ENCODE measurements at regions not wholly inside any gene's neighbourhood (a gene's known extent, or its start where the extent isn't known, plus 50 kb on each side); places are given as distances from the start of the nearest gene placed in this dataset.
A peak's percentile ranks its signal among the peaks of the same experiment; 100 is the strongest.

GRCh38 chr4:53653484-53654053 is 62.3 kb upstream of the LNX1 start:
- Histone ChIP-seq H3K4me3 (replicated peaks; ENCODE audit: low read depth, low read length) (no peak overlapping the region), H3K36me3 (ENCODE audit: control insufficient read depth, insufficient read depth, low read length) (no peaks in the 10 kb centered on the region), H3K27me3 (replicated peaks; ENCODE audit: control insufficient read depth, insufficient read depth, low read length) (no peaks in the 10 kb centered on the region; the same call in 1 of the 2 replicates)
- peak; percentile 63 for DNase-seq (ENCODE audit: extremely low read depth, insufficient read length)
- TF ChIP-seq, protein P1, sequence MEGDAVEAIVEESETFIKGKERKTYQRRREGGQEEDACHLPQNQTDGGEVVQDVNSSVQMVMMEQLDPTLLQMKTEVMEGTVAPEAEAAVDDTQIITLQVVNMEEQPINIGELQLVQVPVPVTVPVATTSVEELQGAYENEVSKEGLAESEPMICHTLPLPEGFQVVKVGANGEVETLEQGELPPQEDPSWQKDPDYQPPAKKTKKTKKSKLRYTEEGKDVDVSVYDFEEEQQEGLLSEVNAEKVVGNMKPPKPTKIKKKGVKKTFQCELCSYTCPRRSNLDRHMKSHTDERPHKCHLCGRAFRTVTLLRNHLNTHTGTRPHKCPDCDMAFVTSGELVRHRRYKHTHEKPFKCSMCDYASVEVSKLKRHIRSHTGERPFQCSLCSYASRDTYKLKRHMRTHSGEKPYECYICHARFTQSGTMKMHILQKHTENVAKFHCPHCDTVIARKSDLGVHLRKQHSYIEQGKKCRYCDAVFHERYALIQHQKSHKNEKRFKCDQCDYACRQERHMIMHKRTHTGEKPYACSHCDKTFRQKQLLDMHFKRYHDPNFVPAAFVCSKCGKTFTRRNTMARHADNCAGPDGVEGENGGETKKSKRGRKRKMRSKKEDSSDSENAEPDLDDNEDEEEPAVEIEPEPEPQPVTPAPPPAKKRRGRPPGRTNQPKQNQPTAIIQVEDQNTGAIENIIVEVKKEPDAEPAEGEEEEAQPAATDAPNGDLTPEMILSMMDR (IDR thresholded peaks at IDR 0.05; ENCODE audit: insufficient read depth, low read length, poor library complexity, severe bottlenecking) = peak; percentile 15

DNA sequence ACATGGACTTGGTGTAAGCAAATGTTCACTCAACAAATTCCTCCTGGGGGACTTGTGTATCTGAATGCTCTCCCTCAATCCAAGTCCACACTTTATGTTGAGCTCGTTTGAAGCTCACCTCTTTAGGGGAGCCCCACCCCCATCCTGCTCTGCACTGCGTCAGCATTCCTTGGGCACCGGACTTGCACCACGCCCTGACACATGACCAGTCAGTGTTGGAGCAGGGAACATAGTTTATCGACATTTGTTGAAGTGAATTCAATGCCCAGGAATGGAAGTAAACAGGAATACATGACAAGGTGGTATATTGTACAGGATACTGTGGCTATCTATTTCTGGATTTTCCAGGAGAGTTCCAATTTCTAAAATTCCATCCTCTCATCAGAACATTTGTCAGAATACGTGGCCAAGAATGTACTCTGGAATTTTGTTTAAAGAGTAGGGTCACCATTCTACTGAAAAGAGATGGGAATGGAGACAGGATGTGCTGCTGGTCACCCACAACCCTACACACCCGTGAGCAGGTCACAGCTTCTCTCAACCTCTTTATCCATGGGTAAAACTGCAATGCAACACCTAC is 60.0 kb upstream of the LNX1 start:
- Histone ChIP-seq H3K27me3 (replicated peaks; ENCODE audit: control insufficient read depth, insufficient read depth, low read length) (no peaks in the 10 kb centered on the region; the same call in 1 of the 2 replicates), H3K36me3 (ENCODE audit: control insufficient read depth, insufficient read depth, low read length) (no peaks in the 10 kb centered on the region), H3K4me3 (replicated peaks; ENCODE audit: low read depth, low read length) (no peak overlapping the region)
- TF ChIP-seq, protein P1 (IDR thresholded peaks at IDR 0.05; ENCODE audit: insufficient read depth, low read length, poor library complexity, severe bottlenecking) = no peak
- DNase-seq (ENCODE audit: extremely low read depth, insufficient read length) = no peak

DNA sequence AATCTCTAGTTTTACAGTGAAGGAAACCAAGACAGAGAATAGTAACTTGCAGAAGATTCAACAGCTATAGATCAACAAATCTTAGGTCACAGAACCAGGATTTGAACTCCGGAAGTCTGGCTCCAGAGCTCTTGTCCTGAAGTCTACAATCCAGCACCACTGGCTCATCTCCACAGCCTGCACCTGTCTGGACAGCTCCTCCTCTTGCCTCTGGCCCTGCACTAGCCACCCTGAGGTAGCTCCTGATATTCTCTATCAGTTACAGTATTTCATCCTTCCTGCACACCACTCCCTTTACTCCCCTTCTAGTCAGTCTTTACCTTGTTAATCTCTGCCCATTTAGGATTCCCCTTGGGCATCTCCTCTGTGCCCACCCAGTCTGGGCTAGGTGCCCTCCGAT is 58.1 kb upstream of the LNX1 start:
- Histone ChIP-seq H3K36me3 (ENCODE audit: control insufficient read depth, insufficient read depth, low read length) (no peaks in the 10 kb centered on the region), H3K4me3 (replicated peaks; ENCODE audit: low read depth, low read length) (no peak overlapping the region), H3K27me3 (replicated peaks; ENCODE audit: control insufficient read depth, insufficient read depth, low read length) (no peaks in the 10 kb centered on the region; the same call in 1 of the 2 replicates)
- DNase-seq (ENCODE audit: extremely low read depth, insufficient read length) = no peak
- TF ChIP-seq, protein P1 (IDR thresholded peaks at IDR 0.05; ENCODE audit: insufficient read depth, low read length, poor library complexity, severe bottlenecking) = no peak

DNA sequence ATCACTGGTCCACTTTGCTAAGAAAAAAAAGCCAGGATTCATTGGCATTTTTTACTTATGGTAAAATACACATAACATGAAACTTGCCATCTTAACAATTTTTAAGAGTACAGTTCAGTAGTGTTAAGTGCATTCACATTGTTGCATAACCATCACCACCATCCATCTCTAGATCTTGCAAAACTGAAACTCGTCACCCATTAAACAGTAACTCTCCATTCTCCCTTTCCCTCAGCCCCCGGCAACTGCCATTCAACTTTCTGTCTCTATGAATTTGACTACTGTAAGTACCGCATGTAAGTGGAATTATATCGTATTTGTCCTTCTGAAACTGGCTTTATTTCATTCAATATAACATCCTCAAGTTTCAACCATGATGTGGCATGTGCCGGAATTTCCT is 56.3 kb upstream of the LNX1 start:
- H3K27me3 ChIP-seq (replicated peaks; ENCODE audit: control insufficient read depth, insufficient read depth, low read length) = no peaks in the 10 kb centered on the region; the same call in 1 of the 2 replicates
- TF ChIP-seq, protein P1 (IDR thresholded peaks at IDR 0.05; ENCODE audit: insufficient read depth, low read length, poor library complexity, severe bottlenecking) = no peak
- H3K4me3 ChIP-seq (replicated peaks; ENCODE audit: low read depth, low read length) = no peak overlapping the region
- DNase-seq (ENCODE audit: extremely low read depth, insufficient read length) = no peak
- no peaks in the 10 kb centered on the region for H3K36me3 ChIP-seq (ENCODE audit: control insufficient read depth, insufficient read depth, low read length)

GRCh38 chr4:53646795-53647194 is 55.5 kb upstream of the LNX1 start:
- DNase-seq (ENCODE audit: extremely low read depth, insufficient read length) = no peak
- H3K27me3 ChIP-seq (replicated peaks; ENCODE audit: control insufficient read depth, insufficient read depth, low read length) = no peaks in the 10 kb centered on the region; the same call in 1 of the 2 replicates
- no peaks in the 10 kb centered on the region for H3K36me3 ChIP-seq (ENCODE audit: control insufficient read depth, insufficient read depth, low read length)
- no peak overlapping the region for H3K4me3 ChIP-seq (replicated peaks; ENCODE audit: low read depth, low read length)
- TF ChIP-seq, protein P1 (IDR thresholded peaks at IDR 0.05; ENCODE audit: insufficient read depth, low read length, poor library complexity, severe bottlenecking) = no peak

All from GM06990 (cell line).